IMR-90 (cell line): ENCODE measurements at regions not wholly inside any gene's neighbourhood (a gene's known extent, or its start where the extent isn't known, plus 50 kb on each side); places are given as distances from the start of the nearest gene placed in this dataset.
A peak's percentile ranks its signal among the peaks of the same experiment; 100 is the strongest.

Experiments
- ATAC-seq: fragments of 200-7000 bp; cut with Tn5 transposase; 2 replicates; pipeline ENCODE4 v1.9.1; 2020; ENCODE audit warnings: low read depth, mild to moderate bottlenecking, moderate library complexity
- BruUV-seq: library from RNA; stranded (reverse); fragments of 400-500 nt; replicated peaks from 2 replicates; lab custom pipeline; 2021; lab: Mats Ljungman, UMichigan
- CTCF ChIA-PET: fragments of 300-600 bp; formaldehyde crosslinking; extraction: SDS; loops from one replicate; lab custom pipeline; 2021; ENCODE audit warnings: antibody characterized with exemption; lab: Yijun Ruan, JAX
- POLR2A ChIA-PET: fragments of 300-600 bp; sonication (Branson Sonifier 250); formaldehyde crosslinking; loops from one replicate; lab custom pipeline; 2022; ENCODE audit warnings: antibody characterized with exemption; ENCODE audit not compliant: unreplicated experiment; lab: Charles Lee
- DNase-seq: peaks from one replicate; pipeline ENCODE4 v3.0.0; 2013
- H2AFZ ChIP-seq: replicated peaks from 2 replicates; pipeline ENCODE3; 2013; ENCODE audit warnings: low read length, mild to moderate bottlenecking; ENCODE audit not compliant: poor library complexity
- H2AK5ac ChIP-seq: 2 replicates; pipeline ENCODE4 v1.6.1; 2013; ENCODE audit warnings: low read depth, low read length, inconsistent platforms
- H2AK9ac ChIP-seq: replicated peaks from 2 replicates; pipeline ENCODE3; 2013; ENCODE audit warnings: mild to moderate bottlenecking, low read depth, low read length, moderate library complexity; ENCODE audit not compliant: poor library complexity
- H2BK120ac ChIP-seq: 2 replicates; pipeline ENCODE4 v1.6.1; 2013; ENCODE audit warnings: low read depth, low read length, inconsistent platforms
- H2BK15ac ChIP-seq: 3 replicates; pipeline ENCODE4 v1.6.1; 2013; ENCODE audit warnings: low read depth, low read length, inconsistent platforms
- H2BK20ac ChIP-seq: 2 replicates; pipeline ENCODE4 v1.6.1; 2013; ENCODE audit warnings: low read depth, mild to moderate bottlenecking, inconsistent platforms, low read length, moderate library complexity
- H2BK5ac ChIP-seq: 2 replicates; pipeline ENCODE4 v1.6.1; 2013; ENCODE audit warnings: mild to moderate bottlenecking, low read depth, low read length, inconsistent platforms; ENCODE audit not compliant: poor library complexity, severe bottlenecking
- H3K14ac ChIP-seq: replicated peaks from 2 replicates; pipeline ENCODE4 v1.6.1; 2013; ENCODE audit warnings: low read depth, low read length, inconsistent platforms
- H3K18ac ChIP-seq: 2 replicates; pipeline ENCODE4 v1.6.1; 2013; ENCODE audit warnings: low read depth, low read length, control low read depth
- H3K23ac ChIP-seq: 2 replicates; pipeline ENCODE4 v1.6.1; 2013; ENCODE audit warnings: low read depth, low read length, inconsistent platforms
- H3K27ac ChIP-seq: 2 replicates; pipeline ENCODE4 v1.5.1; 2013; ENCODE audit warnings: mild to moderate bottlenecking, control low read depth, low read length; ENCODE audit not compliant: insufficient read depth
- H3K27me3 ChIP-seq: 2 replicates; pipeline ENCODE4 v1.6.1; 2013; ENCODE audit warnings: low read length; ENCODE audit not compliant: control insufficient read depth, insufficient read depth
- H3K36me3 ChIP-seq: 2 replicates; pipeline ENCODE4 v1.6.1; 2013; ENCODE audit warnings: low read length, mixed read lengths; ENCODE audit not compliant: control insufficient read depth, insufficient read depth
- H3K4ac ChIP-seq: 2 replicates; pipeline ENCODE4 v1.6.1; 2013; ENCODE audit warnings: low read depth, low read length, inconsistent platforms
- H3K4me1 ChIP-seq: 2 replicates; pipeline ENCODE4 v1.6.1; 2013; ENCODE audit warnings: low read length, mixed read lengths; ENCODE audit not compliant: control insufficient read depth, insufficient read depth
- H3K4me2 ChIP-seq: 2 replicates; pipeline ENCODE4 v1.6.1; 2013; ENCODE audit warnings: low read depth, mild to moderate bottlenecking, control low read depth, low read length, moderate library complexity
- H3K4me3 ChIP-seq: 2 replicates; pipeline ENCODE4 v1.5.1; 2013; ENCODE audit warnings: low read depth, mild to moderate bottlenecking, control low read depth, low read length, moderate library complexity; ENCODE audit not compliant: insufficient read depth
- H3K56ac ChIP-seq: 2 replicates; pipeline ENCODE4 v1.6.1; 2013; ENCODE audit warnings: low read length, inconsistent platforms; ENCODE audit not compliant: insufficient read depth; ENCODE audit errors: extremely low read depth
- H3K79me1 ChIP-seq, 2 experiments: 2 replicates each; pipeline ENCODE4 v1.6.1; 2013; ENCODE audit warnings: low read length in 2 of 2, inconsistent platforms in 1 of 2, low read depth in 1 of 2
- H3K9ac ChIP-seq: 2 replicates; pipeline ENCODE4 v1.6.1; 2013; ENCODE audit warnings: low read depth, low read length, control low read depth
- H3K9me1 ChIP-seq: 2 replicates; pipeline ENCODE4 v1.6.1; 2013; ENCODE audit warnings: low read length, inconsistent platforms; ENCODE audit not compliant: insufficient read depth
- H3K9me3 ChIP-seq: 2 replicates; pipeline ENCODE4 v1.6.1; 2013; ENCODE audit warnings: low read length; ENCODE audit not compliant: control insufficient read depth, insufficient read depth
- H4K20me1 ChIP-seq: 2 replicates; pipeline ENCODE4 v1.6.1; 2013; ENCODE audit warnings: low read length, inconsistent platforms; ENCODE audit not compliant: insufficient read depth
- H4K5ac ChIP-seq: 2 replicates; pipeline ENCODE4 v1.6.1; 2013; ENCODE audit warnings: mild to moderate bottlenecking, low read depth, low read length, control low read depth
- H4K8ac ChIP-seq, 2 experiments: 2 replicates each; pipeline ENCODE4 v1.6.1; 2013; ENCODE audit warnings: low read depth in 2 of 2, low read length in 2 of 2, control low read depth in 1 of 2, inconsistent platforms in 1 of 2
- H4K91ac ChIP-seq: 2 replicates; pipeline ENCODE4 v1.6.1; 2013; ENCODE audit warnings: low read depth, low read length, inconsistent platforms; ENCODE audit not compliant: insufficient read depth
- BHLHE40 ChIP-seq: fragments of 150-350 bp; IDR thresholded peaks from 2 replicates; pipeline ENCODE4 v1.6.1; 2016; ENCODE audit warnings: mild to moderate bottlenecking, low read depth, low read length
- CEBPB ChIP-seq: IDR thresholded peaks from 2 replicates; pipeline ENCODE4 v1.6.1; 2012; ENCODE audit warnings: low read depth, low read length, improper control_type of control experiment
- CTCF ChIP-seq: conservative IDR thresholded peaks from 2 replicates; pipeline ENCODE4 v1.5.1; 2012; ENCODE audit warnings: mild to moderate bottlenecking, low read depth, low read length, improper control_type of control experiment
- WGBS, 2 experiments: methylation state at CpG; one replicate each; pipeline versions ENCODE4 v1.1.5 to v1.1.7; 2013; ENCODE audit warnings: missing lambda C conversion rate in 2 of 2; ENCODE audit not compliant: insufficient read length in 1 of 2; ENCODE audit errors: extremely low coverage in 2 of 2; 5-methylcytosine and 5-hydroxymethylcytosine counted together
- dilution Hi-C: fragments of 300-500 bp; cut with HindIII; formaldehyde crosslinking; loops from one replicate; pipeline ENCODE4 v1.14.3; 2018; ENCODE audit warnings: low sequenced_read_pairs; ENCODE audit not compliant: unreplicated experiment
- in situ Hi-C: fragments of 300-500 bp; cut with MboI; formaldehyde crosslinking; loops from 3 replicates; pipeline ENCODE4 v1.14.3; 2019; ENCODE audit warnings: low sequenced_read_pairs, inconsistent platforms, mixed read lengths
- intact Hi-C: fragments of 100-400 bp; cut with micrococcal nuclease; formaldehyde crosslinking; loops from 2 replicates; pipeline ENCODE4 v1.10.0; 2022
- TF ChIP-seq, protein P1 (sequence below): fragments of 150-350 bp; IDR thresholded peaks from 2 replicates; pipeline ENCODE4 v1.6.1; 2017; ENCODE audit warnings: mild to moderate bottlenecking, antibody characterized with exemption, low read length, low read depth

DNA sequence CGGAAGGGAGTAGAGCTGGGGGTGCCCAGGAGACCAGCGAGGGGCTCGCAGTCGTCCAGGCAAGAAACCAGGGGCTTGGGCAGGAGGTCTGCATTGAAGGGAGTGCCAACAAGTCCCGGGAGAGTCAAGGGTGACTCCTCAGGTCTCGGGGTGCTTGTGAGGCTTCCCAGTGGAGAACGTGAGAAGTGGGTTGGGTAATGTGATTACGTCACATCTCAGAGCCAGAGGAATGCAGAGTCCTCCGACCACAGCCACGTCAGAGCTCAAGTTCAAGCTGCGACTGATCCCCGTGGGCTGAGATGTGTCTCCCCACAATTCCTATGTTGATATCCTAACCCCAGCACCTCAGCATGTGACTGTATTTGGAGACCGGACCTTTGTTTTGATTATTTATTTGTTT, 89.7 kb upstream of the SHANK2 start:
- Histone ChIP-seq H3K9me1 (peaks cover 6% of the 10 kb centered on the region; the same call in 1 of the 2 replicates), H4K8ac (no peak overlapping the region), H3K27ac (no peak overlapping the region), H3K14ac (no peak overlapping the region), H3K9ac (no peak overlapping the region), H4K5ac (no peak overlapping the region), H3K27me3 (peaks cover 15% of the 10 kb centered on the region), H2AFZ (peak overlapping the region; percentile 18), H3K4me3 (no peak overlapping the region), H3K9me3 (peaks cover 2% of the 10 kb centered on the region; the same call in 1 of the 2 replicates), H3K18ac (no peak overlapping the region), H3K4me1 (peaks cover 30% of the 10 kb centered on the region), H2AK9ac (no peak overlapping the region), H3K36me3 (no peaks in the 10 kb centered on the region), H3K23ac (no peak overlapping the region), H3K4ac (no peak overlapping the region), H2BK20ac (no peak overlapping the region; the same call in 1 of the 2 replicates), H3K4me2 (no peak overlapping the region), H2AK5ac (no peak overlapping the region), H3K79me1 (no peaks in the 10 kb centered on the region), H2BK5ac (no peak overlapping the region), H2BK15ac (no peak overlapping the region), H4K20me1 (peaks cover 4% of the 10 kb centered on the region; the same call in 1 of the 2 replicates), H4K91ac (no peak overlapping the region; the same call in 1 of the 2 replicates), H2BK120ac (no peak overlapping the region), H3K56ac (no peak overlapping the region)
- no peak for ATAC-seq
- POLR2A ChIA-PET = no interaction called here
- TF ChIP-seq CEBPB (peak; percentile 87), BHLHE40 (peak; percentile 85), CTCF (no peak)
- TF ChIP-seq, protein P1, sequence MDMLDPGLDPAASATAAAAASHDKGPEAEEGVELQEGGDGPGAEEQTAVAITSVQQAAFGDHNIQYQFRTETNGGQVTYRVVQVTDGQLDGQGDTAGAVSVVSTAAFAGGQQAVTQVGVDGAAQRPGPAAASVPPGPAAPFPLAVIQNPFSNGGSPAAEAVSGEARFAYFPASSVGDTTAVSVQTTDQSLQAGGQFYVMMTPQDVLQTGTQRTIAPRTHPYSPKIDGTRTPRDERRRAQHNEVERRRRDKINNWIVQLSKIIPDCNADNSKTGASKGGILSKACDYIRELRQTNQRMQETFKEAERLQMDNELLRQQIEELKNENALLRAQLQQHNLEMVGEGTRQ = peak; percentile 37; the same call in 1 of the 2 replicates
- peak; percentile 77 for DNase-seq
- dilution Hi-C loops = no loop called here
- in situ Hi-C loops = no loop called here
- CTCF ChIA-PET = interaction anchor here (0.6 kb wide), 1 partner anchor 81 kb away, joined by 4 read pairs; no protein-coding TSS in a partner anchor
- WGBS, 2 experiments = 71% methylated on average over 4 of the region's 13 CpGs; no CpG with 5 or more reads in 1 of the 2 experiments
- BruUV-seq = no TSS peak
- intact Hi-C loops = no loop called here
